ENCODE measurements at regions not wholly inside any gene's neighbourhood (a gene's known extent, or its start where the extent isn't known, plus 50 kb on each side); places are given as distances from the start of the nearest gene placed in this dataset.
A peak's percentile ranks its signal among the peaks of the same experiment; 100 is the strongest.

- TF ChIP-seq CTCF (IDR thresholded peaks at IDR 0.05; ENCODE audit: control extremely low read depth in 1 of 3, insufficient read depth in 1 of 3, low read depth in 1 of 3, low read length in 3 of 3) (no peak), SIN3A (conservative IDR thresholded peaks at IDR 0.05 in 1 of 2, IDR thresholded peaks at IDR 0.05 in 1 of 2; ENCODE audit: low read depth in 1 of 2, low read length in 2 of 2) (no peak), CBX8 (IDR thresholded peaks at IDR 0.05; ENCODE audit: borderline replicate concordance, low read depth, low read length) (no peak), HDAC6 (IDR thresholded peaks at IDR 0.05; ENCODE audit: low read depth, low read length) (no peak), TEAD4 (IDR thresholded peaks at IDR 0.05; ENCODE audit: low read depth, low read length) (peak; percentile 75), SIRT6 (IDR thresholded peaks at IDR 0.05; ENCODE audit: low read length) (no peak), RFX5 (IDR thresholded peaks at IDR 0.05; ENCODE audit: borderline replicate concordance, low read depth, low read length) (no peak)
- TF ChIP-seq, protein P1, sequence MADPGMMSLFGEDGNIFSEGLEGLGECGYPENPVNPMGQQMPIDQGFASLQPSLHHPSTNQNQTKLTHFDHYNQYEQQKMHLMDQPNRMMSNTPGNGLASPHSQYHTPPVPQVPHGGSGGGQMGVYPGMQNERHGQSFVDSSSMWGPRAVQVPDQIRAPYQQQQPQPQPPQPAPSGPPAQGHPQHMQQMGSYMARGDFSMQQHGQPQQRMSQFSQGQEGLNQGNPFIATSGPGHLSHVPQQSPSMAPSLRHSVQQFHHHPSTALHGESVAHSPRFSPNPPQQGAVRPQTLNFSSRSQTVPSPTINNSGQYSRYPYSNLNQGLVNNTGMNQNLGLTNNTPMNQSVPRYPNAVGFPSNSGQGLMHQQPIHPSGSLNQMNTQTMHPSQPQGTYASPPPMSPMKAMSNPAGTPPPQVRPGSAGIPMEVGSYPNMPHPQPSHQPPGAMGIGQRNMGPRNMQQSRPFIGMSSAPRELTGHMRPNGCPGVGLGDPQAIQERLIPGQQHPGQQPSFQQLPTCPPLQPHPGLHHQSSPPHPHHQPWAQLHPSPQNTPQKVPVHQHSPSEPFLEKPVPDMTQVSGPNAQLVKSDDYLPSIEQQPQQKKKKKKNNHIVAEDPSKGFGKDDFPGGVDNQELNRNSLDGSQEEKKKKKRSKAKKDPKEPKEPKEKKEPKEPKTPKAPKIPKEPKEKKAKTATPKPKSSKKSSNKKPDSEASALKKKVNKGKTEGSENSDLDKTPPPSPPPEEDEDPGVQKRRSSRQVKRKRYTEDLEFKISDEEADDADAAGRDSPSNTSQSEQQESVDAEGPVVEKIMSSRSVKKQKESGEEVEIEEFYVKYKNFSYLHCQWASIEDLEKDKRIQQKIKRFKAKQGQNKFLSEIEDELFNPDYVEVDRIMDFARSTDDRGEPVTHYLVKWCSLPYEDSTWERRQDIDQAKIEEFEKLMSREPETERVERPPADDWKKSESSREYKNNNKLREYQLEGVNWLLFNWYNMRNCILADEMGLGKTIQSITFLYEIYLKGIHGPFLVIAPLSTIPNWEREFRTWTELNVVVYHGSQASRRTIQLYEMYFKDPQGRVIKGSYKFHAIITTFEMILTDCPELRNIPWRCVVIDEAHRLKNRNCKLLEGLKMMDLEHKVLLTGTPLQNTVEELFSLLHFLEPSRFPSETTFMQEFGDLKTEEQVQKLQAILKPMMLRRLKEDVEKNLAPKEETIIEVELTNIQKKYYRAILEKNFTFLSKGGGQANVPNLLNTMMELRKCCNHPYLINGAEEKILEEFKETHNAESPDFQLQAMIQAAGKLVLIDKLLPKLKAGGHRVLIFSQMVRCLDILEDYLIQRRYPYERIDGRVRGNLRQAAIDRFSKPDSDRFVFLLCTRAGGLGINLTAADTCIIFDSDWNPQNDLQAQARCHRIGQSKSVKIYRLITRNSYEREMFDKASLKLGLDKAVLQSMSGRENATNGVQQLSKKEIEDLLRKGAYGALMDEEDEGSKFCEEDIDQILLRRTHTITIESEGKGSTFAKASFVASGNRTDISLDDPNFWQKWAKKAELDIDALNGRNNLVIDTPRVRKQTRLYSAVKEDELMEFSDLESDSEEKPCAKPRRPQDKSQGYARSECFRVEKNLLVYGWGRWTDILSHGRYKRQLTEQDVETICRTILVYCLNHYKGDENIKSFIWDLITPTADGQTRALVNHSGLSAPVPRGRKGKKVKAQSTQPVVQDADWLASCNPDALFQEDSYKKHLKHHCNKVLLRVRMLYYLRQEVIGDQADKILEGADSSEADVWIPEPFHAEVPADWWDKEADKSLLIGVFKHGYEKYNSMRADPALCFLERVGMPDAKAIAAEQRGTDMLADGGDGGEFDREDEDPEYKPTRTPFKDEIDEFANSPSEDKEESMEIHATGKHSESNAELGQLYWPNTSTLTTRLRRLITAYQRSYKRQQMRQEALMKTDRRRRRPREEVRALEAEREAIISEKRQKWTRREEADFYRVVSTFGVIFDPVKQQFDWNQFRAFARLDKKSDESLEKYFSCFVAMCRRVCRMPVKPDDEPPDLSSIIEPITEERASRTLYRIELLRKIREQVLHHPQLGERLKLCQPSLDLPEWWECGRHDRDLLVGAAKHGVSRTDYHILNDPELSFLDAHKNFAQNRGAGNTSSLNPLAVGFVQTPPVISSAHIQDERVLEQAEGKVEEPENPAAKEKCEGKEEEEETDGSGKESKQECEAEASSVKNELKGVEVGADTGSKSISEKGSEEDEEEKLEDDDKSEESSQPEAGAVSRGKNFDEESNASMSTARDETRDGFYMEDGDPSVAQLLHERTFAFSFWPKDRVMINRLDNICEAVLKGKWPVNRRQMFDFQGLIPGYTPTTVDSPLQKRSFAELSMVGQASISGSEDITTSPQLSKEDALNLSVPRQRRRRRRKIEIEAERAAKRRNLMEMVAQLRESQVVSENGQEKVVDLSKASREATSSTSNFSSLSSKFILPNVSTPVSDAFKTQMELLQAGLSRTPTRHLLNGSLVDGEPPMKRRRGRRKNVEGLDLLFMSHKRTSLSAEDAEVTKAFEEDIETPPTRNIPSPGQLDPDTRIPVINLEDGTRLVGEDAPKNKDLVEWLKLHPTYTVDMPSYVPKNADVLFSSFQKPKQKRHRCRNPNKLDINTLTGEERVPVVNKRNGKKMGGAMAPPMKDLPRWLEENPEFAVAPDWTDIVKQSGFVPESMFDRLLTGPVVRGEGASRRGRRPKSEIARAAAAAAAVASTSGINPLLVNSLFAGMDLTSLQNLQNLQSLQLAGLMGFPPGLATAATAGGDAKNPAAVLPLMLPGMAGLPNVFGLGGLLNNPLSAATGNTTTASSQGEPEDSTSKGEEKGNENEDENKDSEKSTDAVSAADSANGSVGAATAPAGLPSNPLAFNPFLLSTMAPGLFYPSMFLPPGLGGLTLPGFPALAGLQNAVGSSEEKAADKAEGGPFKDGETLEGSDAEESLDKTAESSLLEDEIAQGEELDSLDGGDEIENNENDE (IDR thresholded peaks at IDR 0.05; ENCODE audit: insufficient replicate concordance, low read length) = peak; percentile 47
Observed at GRCh38 chr11:134731213-134731961, 319.3 kb upstream of the B3GAT1 start (continued).
